ENCODE measurements at regions not wholly inside any gene's neighbourhood (a gene's known extent, or its start where the extent isn't known, plus 50 kb on each side); places are given as distances from the start of the nearest gene placed in this dataset.

GRCh38 chr3:176574786-176575185 is 622.5 kb downstream of the TBL1XR1 start:
- in situ Hi-C loops (cut with MboI; ENCODE audit: low sequenced_read_pairs) = no loop called here

GRCh38 chr3:176571926-176572325 is 625.4 kb downstream of the TBL1XR1 start:
- in situ Hi-C loops (cut with MboI; ENCODE audit: low sequenced_read_pairs) = no loop called here

GRCh38 chr3:176570992-176571391 is 626.3 kb downstream of the TBL1XR1 start:
- in situ Hi-C loops (cut with MboI; ENCODE audit: low sequenced_read_pairs) = no loop called here

DNA sequence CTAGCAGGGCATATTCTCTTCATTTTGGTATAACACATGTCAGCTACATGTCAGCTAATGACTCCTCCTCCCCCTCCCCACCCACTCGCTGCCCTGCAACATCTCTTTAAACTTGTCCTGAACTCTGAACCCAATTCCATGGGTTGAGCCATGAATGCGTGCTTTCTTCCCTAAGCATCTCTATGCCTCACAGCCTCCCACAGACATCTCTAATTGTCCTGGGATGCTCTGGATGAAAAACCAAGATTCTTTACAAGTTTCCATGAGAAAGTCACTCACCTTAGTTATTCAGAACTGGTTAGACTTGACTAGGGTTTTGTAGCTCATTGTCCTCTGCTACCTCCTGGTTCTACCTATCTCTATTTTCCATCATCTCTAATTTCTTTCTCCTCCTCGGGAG is 629.1 kb downstream of the TBL1XR1 start:
- in situ Hi-C loops (cut with MboI; ENCODE audit: low sequenced_read_pairs) = no loop called here

GRCh38 chr3:176566757-176567156 is 630.5 kb downstream of the TBL1XR1 start:
- in situ Hi-C loops (cut with MboI; ENCODE audit: low sequenced_read_pairs) = no loop called here

DNA sequence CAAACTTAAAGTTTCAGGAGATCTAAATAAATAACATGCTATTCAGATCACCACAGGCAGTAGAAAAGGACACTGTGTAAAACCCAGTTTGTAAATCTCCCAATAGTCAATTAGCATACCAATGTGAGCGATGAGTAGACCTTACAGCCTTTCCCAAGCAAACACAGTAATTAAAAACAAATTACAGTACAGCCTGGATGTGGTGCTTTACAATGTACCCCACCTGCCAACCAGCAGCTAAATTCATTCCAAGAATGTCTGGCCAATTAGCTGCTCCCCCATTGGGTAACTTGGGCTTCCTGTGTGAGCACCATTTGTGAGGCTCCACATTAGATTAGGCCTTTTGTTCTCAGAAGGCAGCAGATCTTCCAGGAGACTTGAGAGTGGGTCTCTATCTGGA is 635.0 kb downstream of the TBL1XR1 start:
- in situ Hi-C loops (cut with MboI; ENCODE audit: low sequenced_read_pairs) = no loop called here

GRCh38 chr3:176561826-176562225 is 635.5 kb downstream of the TBL1XR1 start:
- in situ Hi-C loops (cut with MboI; ENCODE audit: low sequenced_read_pairs) = no loop called here

DNA sequence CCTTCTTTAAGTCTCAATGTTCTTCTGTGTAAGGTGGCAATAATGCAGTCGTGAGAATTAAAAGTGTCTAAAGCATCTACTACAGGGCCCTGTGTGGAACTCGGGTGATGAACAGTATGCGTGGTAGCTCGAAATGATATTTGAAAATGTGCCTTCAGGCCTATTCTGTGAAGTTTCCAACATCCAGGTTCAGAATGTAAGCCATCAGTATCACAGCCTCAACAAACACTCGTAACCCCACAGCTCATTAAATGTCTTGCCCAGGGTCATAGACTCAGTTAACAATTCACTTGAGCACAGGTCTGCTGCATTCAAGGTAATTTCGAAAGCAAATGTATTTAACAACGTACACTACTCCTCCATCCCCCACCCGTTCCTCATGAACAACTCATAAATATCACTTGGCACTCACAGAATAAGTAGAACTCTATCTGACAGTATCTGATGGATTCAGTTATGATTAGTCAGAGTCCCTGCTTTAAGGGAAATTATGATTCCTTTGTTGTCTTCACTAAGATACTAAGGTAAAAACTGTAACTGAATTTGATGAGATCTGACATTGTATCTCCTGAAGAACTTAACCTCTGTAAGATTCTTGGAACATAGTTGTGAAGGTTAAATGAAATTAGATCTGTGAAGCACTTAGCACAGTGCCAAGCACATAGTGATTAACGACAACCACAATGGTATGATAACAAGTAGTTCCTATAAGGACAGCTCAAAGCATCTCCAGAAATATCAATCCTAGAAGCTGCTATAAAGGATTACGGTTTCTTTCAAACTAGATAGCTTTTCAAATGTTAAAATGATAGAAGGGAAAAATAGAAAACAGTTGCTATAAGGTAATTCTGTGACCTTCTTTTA is 642.3 kb downstream of the TBL1XR1 start:
- in situ Hi-C loops (cut with MboI; ENCODE audit: low sequenced_read_pairs) = no loop called here

GRCh38 chr3:176554264-176554663 is 643.0 kb downstream of the TBL1XR1 start:
- in situ Hi-C loops (cut with MboI; ENCODE audit: low sequenced_read_pairs) = no loop called here

DNA sequence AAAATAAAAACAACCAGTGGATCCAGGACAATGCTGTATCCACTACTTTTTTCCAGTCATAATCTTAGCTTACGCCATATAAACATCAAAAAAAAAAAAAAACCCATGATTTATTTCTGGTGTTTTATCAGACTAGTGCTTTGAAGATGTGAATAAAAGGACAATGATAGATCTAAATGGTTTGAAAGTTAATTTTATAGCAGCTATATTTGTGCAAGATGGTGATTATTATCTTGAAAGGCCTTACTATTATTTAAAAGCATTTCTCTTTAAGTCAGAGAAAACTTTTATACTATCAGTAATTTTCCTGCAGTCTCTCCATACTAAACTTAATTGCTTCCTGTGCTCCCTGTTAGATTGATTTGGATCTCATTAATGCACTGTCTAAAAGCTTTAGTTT is 670.3 kb downstream of the TBL1XR1 start:
- in situ Hi-C loops (cut with MboI; ENCODE audit: low sequenced_read_pairs) = no loop called here

DNA sequence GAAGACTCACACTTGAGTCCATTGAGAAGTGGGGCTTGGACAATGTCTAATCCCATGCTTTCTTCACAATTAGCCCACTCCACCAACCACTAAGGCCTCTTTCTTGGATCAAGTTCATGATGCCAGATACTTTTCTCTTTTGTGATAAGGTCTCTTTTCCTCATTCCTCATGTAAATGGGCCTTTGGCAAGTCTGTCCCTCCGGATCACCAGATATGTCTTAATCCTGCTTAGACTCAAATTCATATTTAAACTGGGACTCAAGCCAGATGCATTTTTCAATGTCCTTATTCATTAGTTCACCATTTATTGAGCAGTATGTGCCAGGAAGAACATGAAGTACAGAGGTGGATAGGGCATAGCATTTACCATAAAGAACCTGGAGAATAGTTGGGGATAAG is 671.1 kb downstream of the TBL1XR1 start:
- in situ Hi-C loops (cut with MboI; ENCODE audit: low sequenced_read_pairs) = no loop called here

- in situ Hi-C loops (cut with MboI; ENCODE audit: low sequenced_read_pairs) = loop anchor here (25.0 kb wide), 1 partner anchor 1864 kb away; no protein-coding TSS in a partner anchor
These were observed 674.2 kb downstream of the TBL1XR1 start for GRCh38 chr3:176523114-176523513.

- in situ Hi-C loops (cut with MboI; ENCODE audit: low sequenced_read_pairs) = loop anchor here (25.0 kb wide), 1 partner anchor 1865 kb away; no protein-coding TSS in a partner anchor
These were observed 674.8 kb downstream of the TBL1XR1 start for GRCh38 chr3:176522436-176522835.

DNA sequence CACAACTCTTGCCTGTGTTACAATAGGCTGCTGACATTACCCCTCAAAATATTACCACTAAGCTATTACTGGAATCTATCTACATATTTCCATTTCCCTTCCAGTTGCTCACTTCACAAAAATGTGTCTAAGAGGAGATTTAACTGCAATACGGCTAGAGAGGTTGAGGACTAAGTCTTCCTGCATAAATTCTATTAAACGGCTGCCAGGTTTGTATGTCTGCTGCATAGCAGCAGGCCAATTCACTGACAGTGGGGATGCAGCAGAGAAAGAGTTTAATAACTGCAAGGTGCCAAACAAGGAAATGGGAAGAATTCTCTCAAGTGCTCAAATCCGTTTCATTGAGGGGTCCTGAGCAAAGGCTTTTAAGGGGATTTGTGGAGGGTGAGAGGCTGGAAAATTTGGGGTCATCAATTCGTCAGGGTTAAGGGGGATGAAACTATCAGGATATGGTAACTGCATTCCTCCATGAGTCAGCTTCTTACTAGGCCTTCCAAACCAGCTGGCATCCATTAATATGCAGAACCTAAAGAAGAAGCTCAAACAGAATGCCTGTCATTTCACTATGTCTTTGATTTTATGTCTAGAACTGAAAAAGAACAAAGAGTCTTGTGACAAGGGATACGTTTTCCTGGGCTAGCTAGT is 675.6 kb downstream of the TBL1XR1 start:
- in situ Hi-C loops (cut with MboI; ENCODE audit: low sequenced_read_pairs) = loop anchor here (25.0 kb wide), 1 partner anchor 1866 kb away; no protein-coding TSS in a partner anchor

DNA sequence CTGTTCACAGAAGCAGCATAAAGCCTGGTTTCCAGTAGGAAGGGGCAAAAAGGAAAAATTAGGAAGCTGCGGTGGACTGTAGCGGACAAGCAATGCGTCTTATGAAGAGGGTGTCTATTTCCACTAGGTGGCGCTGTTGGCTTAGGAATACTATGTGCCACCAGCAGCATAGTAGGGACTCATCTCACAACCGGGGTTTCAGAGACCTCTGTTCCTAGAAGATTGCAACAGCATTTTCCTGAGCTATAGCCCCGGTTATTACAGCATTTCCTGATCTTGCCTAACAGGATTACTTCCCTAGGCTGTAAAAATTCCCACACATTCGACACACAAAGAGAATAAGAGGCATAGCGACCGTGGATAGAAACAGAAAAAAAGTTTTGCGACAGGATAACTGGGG is 683.0 kb downstream of the TBL1XR1 start:
- in situ Hi-C loops (cut with MboI; ENCODE audit: low sequenced_read_pairs) = loop anchor here (25.0 kb wide), 1 partner anchor 1873 kb away; no protein-coding TSS in a partner anchor

- in situ Hi-C loops (cut with MboI; ENCODE audit: low sequenced_read_pairs) = loop anchor here (25.0 kb wide), 1 partner anchor 1874 kb away; no protein-coding TSS in a partner anchor
These were observed 683.7 kb downstream of the TBL1XR1 start for GRCh38 chr3:176513604-176514003.

DNA sequence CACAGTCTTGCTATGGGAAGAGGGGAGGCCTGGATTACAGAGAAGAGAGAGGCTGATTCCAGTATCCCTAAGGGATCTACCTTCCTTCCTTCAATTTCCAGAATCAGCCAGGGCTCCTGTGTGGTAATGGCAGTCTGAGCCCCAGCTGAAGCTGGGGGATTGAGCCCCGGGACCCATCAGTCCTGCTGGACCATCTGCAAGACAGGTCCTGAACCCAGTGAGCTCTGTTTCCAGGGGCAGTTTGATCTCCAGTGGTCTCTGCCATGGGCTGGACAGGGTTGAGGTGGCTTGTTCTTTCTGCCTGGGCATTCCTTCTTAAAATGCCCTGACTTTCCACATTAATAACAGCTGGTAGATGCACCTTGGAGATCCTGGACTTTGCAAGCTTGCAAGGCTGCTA is 685.2 kb downstream of the TBL1XR1 start:
- in situ Hi-C loops (cut with MboI; ENCODE audit: low sequenced_read_pairs) = loop anchor here (25.0 kb wide), 1 partner anchor 1875 kb away; no protein-coding TSS in a partner anchor

DNA sequence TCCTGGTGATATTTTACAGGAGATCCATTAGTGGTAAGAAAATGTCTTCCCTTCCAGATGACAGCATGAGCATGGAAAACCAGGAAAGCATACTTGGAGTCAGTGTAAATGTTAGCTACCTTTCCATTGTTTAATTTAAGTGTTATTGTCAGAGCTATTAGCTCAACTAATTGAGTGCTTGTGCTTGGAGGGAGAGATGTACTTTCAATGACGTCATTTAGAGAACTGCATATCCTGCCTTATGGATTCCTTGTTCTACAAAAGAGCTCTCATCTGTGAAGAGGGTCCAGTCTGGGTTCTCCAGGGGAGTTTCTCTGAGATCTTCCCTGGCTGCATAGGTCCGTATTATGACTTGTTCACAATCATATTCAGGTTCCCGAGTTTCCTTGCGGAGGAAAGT is 687.2 kb downstream of the TBL1XR1 start:
- in situ Hi-C loops (cut with MboI; ENCODE audit: low sequenced_read_pairs) = loop anchor here (25.0 kb wide), 1 partner anchor 1877 kb away; no protein-coding TSS in a partner anchor

GRCh38 chr3:176505878-176506621 is 691.2 kb downstream of the TBL1XR1 start:
- in situ Hi-C loops (cut with MboI; ENCODE audit: low sequenced_read_pairs) = loop anchor here (25.0 kb wide), 1 partner anchor 1881 kb away; no protein-coding TSS in a partner anchor

DNA sequence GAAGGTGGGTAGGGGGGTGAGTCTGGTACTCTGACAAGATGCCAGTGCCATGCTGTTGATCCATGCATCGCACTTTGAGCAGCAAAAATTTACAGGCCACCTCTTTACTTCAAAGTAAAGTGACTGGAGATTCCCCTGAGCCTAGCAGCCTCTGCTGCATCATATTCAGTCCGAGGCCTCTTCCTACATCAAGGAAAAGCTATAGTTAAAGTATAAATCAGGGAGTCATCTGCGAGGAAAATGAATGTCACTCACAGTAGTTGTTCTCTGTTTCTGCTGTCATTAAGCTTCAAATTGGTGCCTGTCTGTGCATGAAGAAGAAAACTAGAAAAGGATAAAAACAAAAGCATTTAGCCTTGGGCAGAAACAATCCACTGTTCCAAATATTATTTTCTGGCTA is 706.2 kb downstream of the TBL1XR1 start:
- in situ Hi-C loops (cut with MboI; ENCODE audit: low sequenced_read_pairs) = no loop called here

DNA sequence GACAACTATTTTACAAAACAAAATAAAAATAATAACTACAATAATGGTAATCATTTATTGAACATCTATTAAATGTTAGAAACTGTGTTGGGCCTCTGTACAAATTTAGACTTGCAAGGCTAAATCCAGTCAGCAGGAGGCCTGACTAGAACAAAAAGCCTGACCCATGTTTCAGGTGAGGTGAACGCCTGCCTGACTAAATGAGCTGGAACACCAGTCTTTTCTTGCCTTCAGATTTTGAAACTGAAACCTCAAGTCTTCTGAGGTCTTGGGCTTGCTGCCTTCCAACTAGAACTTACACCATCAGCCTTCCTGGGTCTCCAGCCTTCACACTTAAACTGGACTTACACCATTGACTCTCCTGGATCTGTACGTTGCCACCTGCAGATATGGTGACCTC is 706.9 kb downstream of the TBL1XR1 start:
- in situ Hi-C loops (cut with MboI; ENCODE audit: low sequenced_read_pairs) = no loop called here

Measured in HL-60/S4 treated with phorbol 12-myristate 13-acetate at 8.2 ng/mL for 4 days and 3 days (cell line).